Astrocyte (in vitro differentiated cells and primary cell): ENCODE measurements at regions not wholly inside any gene's neighbourhood (a gene's known extent, or its start where the extent isn't known, plus 50 kb on each side); places are given as distances from the start of the nearest gene placed in this dataset.

Experiments used
- DNase-seq: peaks from one replicate; pipeline ENCODE4 v3.0.0-alpha.2; 2010; ENCODE audit warnings: low read depth
- FAIRE-seq: peaks from 2 replicates; lab custom pipeline; 2011; peaks lifted over from hg19 to GRCh38; lab: Jason Lieb, UNC
- H2AFZ ChIP-seq: 2 replicates; pipeline ENCODE4 v1.6.0; 2012; ENCODE audit warnings: low read depth, low read length, inconsistent platforms
- H3K27ac ChIP-seq: 2 replicates; pipeline ENCODE4 v1.5.1; 2011; ENCODE audit warnings: low read depth, low read length, inconsistent platforms
- H3K27me3 ChIP-seq: 2 replicates; pipeline ENCODE4 v1.6.0; 2011; ENCODE audit warnings: low read length, inconsistent platforms; ENCODE audit not compliant: insufficient read depth
- H3K36me3 ChIP-seq: 2 replicates; pipeline ENCODE4 v1.5.1; 2011; ENCODE audit warnings: low read length, inconsistent platforms; ENCODE audit not compliant: insufficient read depth
- H3K4me1 ChIP-seq: 2 replicates; pipeline ENCODE4 v1.5.1; 2011; ENCODE audit warnings: low read length, inconsistent platforms; ENCODE audit not compliant: insufficient read depth
- H3K4me2 ChIP-seq: 2 replicates; pipeline ENCODE4 v1.6.0; 2012; ENCODE audit warnings: low read length, inconsistent platforms
- H3K4me3 ChIP-seq: 2 replicates; pipeline ENCODE4 v1.5.1; 2011; ENCODE audit warnings: low read depth, mild to moderate bottlenecking, low read length, inconsistent platforms; ENCODE audit not compliant: insufficient read depth
- H3K79me2 ChIP-seq: 2 replicates; pipeline ENCODE4 v1.6.0; 2012; ENCODE audit warnings: mild to moderate bottlenecking, low read length, inconsistent platforms; ENCODE audit not compliant: insufficient read depth
- H3K9ac ChIP-seq: 2 replicates; pipeline ENCODE4 v1.6.0; 2012; ENCODE audit warnings: mild to moderate bottlenecking, low read length, inconsistent platforms
- H3K9me3 ChIP-seq: 2 replicates; pipeline ENCODE4 v1.5.1; 2012; ENCODE audit warnings: low read depth, mild to moderate bottlenecking, low read length, inconsistent platforms; ENCODE audit not compliant: insufficient read depth
- H4K20me1 ChIP-seq: 2 replicates; pipeline ENCODE4 v1.6.0; 2012; ENCODE audit warnings: low read length, inconsistent platforms; ENCODE audit not compliant: insufficient read depth
- H3K27ac Mint-ChIP-seq: one replicate; pipeline ENCODE4 v1.8.0; 2021; ENCODE audit warnings: mild to moderate bottlenecking, mixed read lengths; ENCODE audit not compliant: unreplicated experiment
- H3K27me3 Mint-ChIP-seq: one replicate; pipeline ENCODE4 v1.8.0; 2021; ENCODE audit warnings: low read depth, mixed read lengths; ENCODE audit not compliant: unreplicated experiment
- H3K36me3 Mint-ChIP-seq: one replicate; pipeline ENCODE4 v1.8.0; 2021; ENCODE audit warnings: low read depth, mixed read lengths; ENCODE audit not compliant: unreplicated experiment
- H3K4me1 Mint-ChIP-seq: one replicate; pipeline ENCODE4 v1.8.0; 2021; ENCODE audit warnings: low read depth, mixed read lengths; ENCODE audit not compliant: unreplicated experiment
- H3K4me3 Mint-ChIP-seq: one replicate; pipeline ENCODE4 v1.8.0; 2021; ENCODE audit warnings: mild to moderate bottlenecking, moderate library complexity, mixed read lengths; ENCODE audit not compliant: unreplicated experiment
- H3K9me3 Mint-ChIP-seq: one replicate; pipeline ENCODE4 v1.8.0; 2021; ENCODE audit warnings: mild to moderate bottlenecking, mixed read lengths; ENCODE audit not compliant: unreplicated experiment
- EZH2 ChIP-seq: IDR thresholded peaks from 2 replicates; pipeline ENCODE4 v1.6.1; 2012; ENCODE audit warnings: mild to moderate bottlenecking, low read length, inconsistent platforms; ENCODE audit not compliant: insufficient read depth
- TF ChIP-seq, protein P1 (sequence below): IDR thresholded peaks from 2 replicates; pipeline ENCODE4 v1.5.1; 2011; ENCODE audit warnings: low read depth, mild to moderate bottlenecking, inconsistent platforms, low read length, moderate library complexity; ENCODE audit not compliant: insufficient read depth

GRCh38 chr20:52446421-52447224 lies 255.0 kb upstream of the ZFP64 start:
- TF ChIP-seq, protein P1, sequence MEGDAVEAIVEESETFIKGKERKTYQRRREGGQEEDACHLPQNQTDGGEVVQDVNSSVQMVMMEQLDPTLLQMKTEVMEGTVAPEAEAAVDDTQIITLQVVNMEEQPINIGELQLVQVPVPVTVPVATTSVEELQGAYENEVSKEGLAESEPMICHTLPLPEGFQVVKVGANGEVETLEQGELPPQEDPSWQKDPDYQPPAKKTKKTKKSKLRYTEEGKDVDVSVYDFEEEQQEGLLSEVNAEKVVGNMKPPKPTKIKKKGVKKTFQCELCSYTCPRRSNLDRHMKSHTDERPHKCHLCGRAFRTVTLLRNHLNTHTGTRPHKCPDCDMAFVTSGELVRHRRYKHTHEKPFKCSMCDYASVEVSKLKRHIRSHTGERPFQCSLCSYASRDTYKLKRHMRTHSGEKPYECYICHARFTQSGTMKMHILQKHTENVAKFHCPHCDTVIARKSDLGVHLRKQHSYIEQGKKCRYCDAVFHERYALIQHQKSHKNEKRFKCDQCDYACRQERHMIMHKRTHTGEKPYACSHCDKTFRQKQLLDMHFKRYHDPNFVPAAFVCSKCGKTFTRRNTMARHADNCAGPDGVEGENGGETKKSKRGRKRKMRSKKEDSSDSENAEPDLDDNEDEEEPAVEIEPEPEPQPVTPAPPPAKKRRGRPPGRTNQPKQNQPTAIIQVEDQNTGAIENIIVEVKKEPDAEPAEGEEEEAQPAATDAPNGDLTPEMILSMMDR, result no peak
- no peak for TF ChIP-seq EZH2
- Histone ChIP-seq H3K4me1 (no peaks in the 10 kb centered on the region), H3K9me3 (no peaks in the 10 kb centered on the region), H3K27me3 (no peaks in the 10 kb centered on the region), H3K9ac (no peak overlapping the region), H3K79me2 (no peaks in the 10 kb centered on the region), H3K4me3 (no peak overlapping the region), H3K27ac (no peak overlapping the region), H2AFZ (peak overlapping the region; percentile 4), H3K36me3 (no peaks in the 10 kb centered on the region), H4K20me1 (no peaks in the 10 kb centered on the region), H3K4me2 (no peak overlapping the region)
- Mint-ChIP-seq H3K4me1 (no peaks in the 10 kb centered on the region), H3K9me3 (no peaks in the 10 kb centered on the region), H3K4me3 (no peak overlapping the region), H3K27me3 (no peaks in the 10 kb centered on the region), H3K36me3 (no peaks in the 10 kb centered on the region), H3K27ac (no peak overlapping the region)
- FAIRE-seq (no peak), DNase-seq (peak; percentile 84)

DNA sequence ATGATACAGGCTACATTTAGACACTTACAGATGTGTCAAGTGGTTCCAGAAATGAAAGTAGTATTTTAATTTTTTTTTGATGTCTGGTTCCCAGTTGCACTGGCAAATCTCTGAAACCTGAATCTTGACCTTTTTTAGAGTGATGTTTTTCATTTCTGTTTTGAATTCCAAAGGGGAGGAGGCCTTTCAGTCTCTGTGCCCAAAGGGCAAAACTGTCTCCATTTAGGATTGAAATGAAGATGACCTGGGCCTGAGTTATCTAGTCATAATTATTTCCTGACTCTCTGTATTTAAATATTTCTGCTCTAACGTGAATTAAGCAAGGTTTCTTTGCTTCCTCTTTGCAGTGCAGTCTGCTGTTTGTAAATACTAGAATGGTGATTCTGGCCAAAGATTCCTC lies 252.9 kb upstream of the ZFP64 start:
- H3K9ac ChIP-seq, result no peak overlapping the region
- no peaks in the 10 kb centered on the region for H3K36me3 ChIP-seq
- no peak for FAIRE-seq
- no peaks in the 10 kb centered on the region for H3K9me3 ChIP-seq
- Mint-ChIP-seq H3K27me3 (no peaks in the 10 kb centered on the region), H3K4me3 (no peak overlapping the region), H3K4me1 (no peaks in the 10 kb centered on the region), H3K27ac (no peak overlapping the region), H3K9me3 (no peaks in the 10 kb centered on the region), H3K36me3 (no peaks in the 10 kb centered on the region)
- H3K4me3 ChIP-seq, result no peak overlapping the region
- H2AFZ ChIP-seq, result no peak overlapping the region
- no peaks in the 10 kb centered on the region for H3K79me2 ChIP-seq
- TF ChIP-seq, protein P1, result no peak
- TF ChIP-seq EZH2, result no peak
- no peak for DNase-seq
- H4K20me1 ChIP-seq, result no peaks in the 10 kb centered on the region
- H3K27ac ChIP-seq, result no peak overlapping the region
- H3K4me1 ChIP-seq, result no peaks in the 10 kb centered on the region
- no peaks in the 10 kb centered on the region for H3K27me3 ChIP-seq
- no peak overlapping the region for H3K4me2 ChIP-seq

GRCh38 chr20:52443874-52444273 lies 252.3 kb upstream of the ZFP64 start:
- TF ChIP-seq, protein P1, result no peak
- no peak for TF ChIP-seq EZH2
- H3K79me2 ChIP-seq, result no peaks in the 10 kb centered on the region

More at GRCh38 chr20:52443874-52444273, 252.3 kb upstream of the ZFP64 start:
- Mint-ChIP-seq H3K4me3 (no peak overlapping the region), H3K27ac (no peak overlapping the region), H3K9me3 (no peaks in the 10 kb centered on the region), H3K4me1 (no peaks in the 10 kb centered on the region), H3K36me3 (no peaks in the 10 kb centered on the region), H3K27me3 (no peaks in the 10 kb centered on the region)
- Histone ChIP-seq H3K4me1 (no peaks in the 10 kb centered on the region), H3K9ac (no peak overlapping the region), H2AFZ (no peak overlapping the region), H3K9me3 (no peaks in the 10 kb centered on the region), H3K27me3 (no peaks in the 10 kb centered on the region), H4K20me1 (no peaks in the 10 kb centered on the region), H3K36me3 (no peaks in the 10 kb centered on the region), H3K4me2 (no peak overlapping the region), H3K27ac (no peak overlapping the region), H3K4me3 (no peak overlapping the region)
- DNase-seq, result no peak
- no peak for FAIRE-seq
